Endothelial cell (in vitro differentiated cells): ENCODE measurements at regions not wholly inside any gene's neighbourhood (a gene's known extent, or its start where the extent isn't known, plus 50 kb on each side); places are given as distances from the start of the nearest gene placed in this dataset.

Experiments
- DNase-seq: peaks from one replicate; pipeline ENCODE4 v3.0.0; 2021; ENCODE audit warnings: low spot score
- H3K27ac Mint-ChIP-seq: one replicate; pipeline ENCODE4 v1.8.0; 2021; ENCODE audit warnings: mixed read lengths, inconsistent platforms; ENCODE audit not compliant: unreplicated experiment
- H3K27me3 Mint-ChIP-seq: one replicate; pipeline ENCODE4 v1.8.0; 2021; ENCODE audit warnings: mild to moderate bottlenecking, moderate library complexity, mixed read lengths, inconsistent platforms; ENCODE audit not compliant: unreplicated experiment
- H3K36me3 Mint-ChIP-seq: one replicate; pipeline ENCODE4 v1.8.0; 2021; ENCODE audit warnings: mild to moderate bottlenecking, low read depth, mixed read lengths, inconsistent platforms; ENCODE audit not compliant: unreplicated experiment
- H3K4me1 Mint-ChIP-seq: one replicate; pipeline ENCODE4 v1.8.0; 2021; ENCODE audit warnings: mild to moderate bottlenecking, mixed read lengths, inconsistent platforms; ENCODE audit not compliant: unreplicated experiment
- H3K4me3 Mint-ChIP-seq: one replicate; pipeline ENCODE4 v1.8.0; 2021; ENCODE audit warnings: mild to moderate bottlenecking, mixed read lengths, inconsistent platforms; ENCODE audit not compliant: unreplicated experiment
- H3K9me3 Mint-ChIP-seq: one replicate; pipeline ENCODE4 v1.8.0; 2021; ENCODE audit warnings: mixed read lengths, inconsistent platforms; ENCODE audit not compliant: unreplicated experiment
- CTCF ChIP-seq: fragments of 200-600 bp; sonication (generic); IDR thresholded peaks from one replicate; pipeline ENCODE4 v1.5.0; 2021; ENCODE audit warnings: antibody characterized with exemption; ENCODE audit not compliant: unreplicated experiment

- no peak for DNase-seq
- Mint-ChIP-seq H3K4me3 (no peak overlapping the region), H3K4me1 (peaks cover 14% of the 10 kb centered on the region), H3K27ac (no peak overlapping the region), H3K27me3 (no peaks in the 10 kb centered on the region), H3K9me3 (no peaks in the 10 kb centered on the region), H3K36me3 (no peaks in the 10 kb centered on the region)
- TF ChIP-seq CTCF, result no peak
Measured at GRCh38 chr5:58275516-58275915, 184.4 kb downstream of the PLK2 start.

DNA sequence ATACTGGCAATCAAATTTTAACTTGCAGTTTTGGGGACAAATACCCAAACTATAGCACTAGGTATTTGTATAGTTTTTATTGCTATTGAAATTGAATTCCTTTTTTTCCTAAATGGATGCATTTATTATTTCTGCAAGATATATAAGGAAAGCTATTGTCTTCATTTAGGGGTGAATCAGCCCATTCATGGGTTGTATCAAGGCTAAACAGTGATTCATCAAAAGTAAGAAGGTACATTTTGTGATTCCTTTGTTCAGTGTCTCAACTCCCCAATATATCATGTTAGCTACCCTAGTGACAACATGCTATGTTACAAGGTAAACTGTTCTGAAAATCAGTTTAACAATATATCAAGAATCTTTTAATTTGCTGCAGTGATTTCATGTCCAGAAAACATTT is 185.7 kb downstream of the PLK2 start:
- TF ChIP-seq CTCF, result no peak
- no peak for DNase-seq
- H3K4me1 Mint-ChIP-seq, result peaks cover 14% of the 10 kb centered on the region
- no peak overlapping the region for H3K27ac Mint-ChIP-seq
- H3K36me3 Mint-ChIP-seq, result no peaks in the 10 kb centered on the region
- no peaks in the 10 kb centered on the region for H3K27me3 Mint-ChIP-seq
- no peak overlapping the region for H3K4me3 Mint-ChIP-seq
- H3K9me3 Mint-ChIP-seq, result no peaks in the 10 kb centered on the region

GRCh38 chr5:58273711-58274110 is 186.2 kb downstream of the PLK2 start:
- TF ChIP-seq CTCF, result no peak
- Mint-ChIP-seq H3K4me1 (peaks cover 14% of the 10 kb centered on the region), H3K9me3 (no peaks in the 10 kb centered on the region), H3K4me3 (no peak overlapping the region), H3K27ac (no peak overlapping the region), H3K27me3 (no peaks in the 10 kb centered on the region), H3K36me3 (no peaks in the 10 kb centered on the region)
- DNase-seq, result no peak

- H3K4me3 Mint-ChIP-seq, result no peak overlapping the region
- no peaks in the 10 kb centered on the region for H3K36me3 Mint-ChIP-seq
- DNase-seq, result no peak
- no peak for TF ChIP-seq CTCF
- H3K27me3 Mint-ChIP-seq, result no peaks in the 10 kb centered on the region
- peaks cover 13% of the 10 kb centered on the region for H3K4me1 Mint-ChIP-seq
- H3K9me3 Mint-ChIP-seq, result no peaks in the 10 kb centered on the region
- H3K27ac Mint-ChIP-seq, result no peak overlapping the region
Measured at GRCh38 chr5:58268268-58268667, 191.6 kb downstream of the PLK2 start.

DNA sequence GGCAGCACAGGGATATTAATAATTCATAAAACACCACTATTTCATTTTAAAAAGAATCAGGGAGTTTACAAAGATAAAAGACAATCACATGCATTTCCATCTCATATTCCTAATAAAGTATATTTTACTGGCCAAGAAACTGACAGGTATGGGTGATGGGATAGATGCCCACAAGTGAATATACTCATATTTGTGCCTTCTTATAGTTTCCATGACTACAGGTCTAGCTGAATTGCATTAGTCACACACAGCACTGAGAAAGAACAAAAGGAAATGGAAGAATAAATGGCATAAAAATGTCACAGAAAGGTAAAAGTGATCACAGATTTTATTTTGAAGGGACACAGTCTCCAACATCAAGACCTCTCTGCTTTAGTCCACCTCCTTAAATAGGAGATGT is 193.5 kb downstream of the PLK2 start:
- no peaks in the 10 kb centered on the region for H3K36me3 Mint-ChIP-seq
- no peak for DNase-seq
- H3K4me3 Mint-ChIP-seq, result no peak overlapping the region
- no peaks in the 10 kb centered on the region for H3K27me3 Mint-ChIP-seq
- no peak for TF ChIP-seq CTCF
- no peaks in the 10 kb centered on the region for H3K9me3 Mint-ChIP-seq
- H3K27ac Mint-ChIP-seq, result no peak overlapping the region
- H3K4me1 Mint-ChIP-seq, result peaks cover 7% of the 10 kb centered on the region
